ENCODE measurements at regions not wholly inside any gene's neighbourhood (a gene's known extent, or its start where the extent isn't known, plus 50 kb on each side); places are given as distances from the start of the nearest gene placed in this dataset.

DNA sequence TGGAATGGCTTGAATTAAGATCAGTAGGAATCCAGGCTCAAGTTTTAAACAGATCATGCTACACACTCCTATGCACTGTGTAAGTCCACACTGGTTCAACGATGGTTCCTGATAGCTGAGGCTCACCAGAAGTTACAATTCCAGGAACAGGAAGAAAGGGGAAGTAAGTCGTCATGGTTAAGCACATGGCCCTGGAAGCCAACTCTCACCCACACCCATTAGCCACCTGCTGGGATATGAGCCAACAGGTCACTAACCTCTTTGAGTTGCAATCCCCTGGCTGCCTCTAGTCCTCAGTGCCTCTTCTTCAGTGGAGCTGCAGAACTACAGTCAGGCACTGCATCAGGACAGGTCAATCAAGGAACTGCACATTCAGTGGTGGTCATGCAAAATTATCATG lies 133.5 kb downstream of the TMEM182 start:
- TF ChIP-seq, protein P1, sequence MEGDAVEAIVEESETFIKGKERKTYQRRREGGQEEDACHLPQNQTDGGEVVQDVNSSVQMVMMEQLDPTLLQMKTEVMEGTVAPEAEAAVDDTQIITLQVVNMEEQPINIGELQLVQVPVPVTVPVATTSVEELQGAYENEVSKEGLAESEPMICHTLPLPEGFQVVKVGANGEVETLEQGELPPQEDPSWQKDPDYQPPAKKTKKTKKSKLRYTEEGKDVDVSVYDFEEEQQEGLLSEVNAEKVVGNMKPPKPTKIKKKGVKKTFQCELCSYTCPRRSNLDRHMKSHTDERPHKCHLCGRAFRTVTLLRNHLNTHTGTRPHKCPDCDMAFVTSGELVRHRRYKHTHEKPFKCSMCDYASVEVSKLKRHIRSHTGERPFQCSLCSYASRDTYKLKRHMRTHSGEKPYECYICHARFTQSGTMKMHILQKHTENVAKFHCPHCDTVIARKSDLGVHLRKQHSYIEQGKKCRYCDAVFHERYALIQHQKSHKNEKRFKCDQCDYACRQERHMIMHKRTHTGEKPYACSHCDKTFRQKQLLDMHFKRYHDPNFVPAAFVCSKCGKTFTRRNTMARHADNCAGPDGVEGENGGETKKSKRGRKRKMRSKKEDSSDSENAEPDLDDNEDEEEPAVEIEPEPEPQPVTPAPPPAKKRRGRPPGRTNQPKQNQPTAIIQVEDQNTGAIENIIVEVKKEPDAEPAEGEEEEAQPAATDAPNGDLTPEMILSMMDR (IDR thresholded peaks at IDR 0.05), result no peak
- no peak for TF ChIP-seq POLR2AphosphoS5 (IDR thresholded peaks at IDR 0.05; ENCODE audit: insufficient read depth in 1 of 2, low read depth in 1 of 2)
